T-helper 2 cell treated with Interferon-gamma antibody and Interleukin-4, amounts not matched to agents 5 μg/mL and 100 μg/mL, for 36 hours (primary cell): ENCODE measurements at regions not wholly inside any gene's neighbourhood (a gene's known extent, or its start where the extent isn't known, plus 50 kb on each side); places are given as distances from the start of the nearest gene placed in this dataset.

ENCODE experiments used
- DNase-seq: peaks from one replicate; pipeline ENCODE4 v3.0.0; 2021; ENCODE audit warnings: low spot score
- H3K27ac Mint-ChIP-seq: one replicate; pipeline ENCODE4 v1.8.0; 2021; ENCODE audit warnings: mild to moderate bottlenecking, mixed read lengths
- H3K27me3 Mint-ChIP-seq: one replicate; pipeline ENCODE4 v1.8.0; 2021; ENCODE audit warnings: low read depth, mixed read lengths
- H3K36me3 Mint-ChIP-seq: one replicate; pipeline ENCODE4 v1.8.0; 2021; ENCODE audit warnings: low read depth, mixed read lengths
- H3K4me1 Mint-ChIP-seq: one replicate; pipeline ENCODE4 v1.8.0; 2021; ENCODE audit warnings: low read depth, mixed read lengths
- H3K4me3 Mint-ChIP-seq: one replicate; pipeline ENCODE4 v1.8.0; 2022; ENCODE audit warnings: mild to moderate bottlenecking, moderate library complexity, mixed read lengths
- H3K9me3 Mint-ChIP-seq: one replicate; pipeline ENCODE4 v1.8.0; 2021; ENCODE audit warnings: mixed read lengths

DNA sequence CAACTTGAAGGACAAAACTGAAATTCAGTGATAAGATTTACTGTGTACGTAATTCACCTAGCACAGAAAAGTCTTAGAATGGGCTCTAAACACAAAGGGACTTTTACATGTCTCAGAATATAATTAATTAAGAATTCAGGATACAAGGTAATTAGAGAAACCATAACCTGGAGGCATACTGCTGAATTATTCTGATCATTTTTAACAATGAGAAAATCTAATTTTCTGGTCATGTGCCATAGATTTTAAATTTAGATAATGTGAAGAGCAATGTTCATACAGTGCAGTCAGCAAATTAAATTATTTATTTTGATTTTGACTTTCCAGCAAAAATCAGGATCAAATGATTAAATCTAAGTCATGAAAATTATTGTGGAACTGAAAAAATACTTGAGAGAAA is 67.0 kb upstream of the MTNR1B start:
- Mint-ChIP-seq H3K9me3 (no peaks in the 10 kb centered on the region), H3K27me3 (no peaks in the 10 kb centered on the region), H3K4me1 (no peaks in the 10 kb centered on the region), H3K36me3 (no peaks in the 10 kb centered on the region), H3K27ac (no peak overlapping the region), H3K4me3 (no peak overlapping the region)
- DNase-seq, result no peak

DNA sequence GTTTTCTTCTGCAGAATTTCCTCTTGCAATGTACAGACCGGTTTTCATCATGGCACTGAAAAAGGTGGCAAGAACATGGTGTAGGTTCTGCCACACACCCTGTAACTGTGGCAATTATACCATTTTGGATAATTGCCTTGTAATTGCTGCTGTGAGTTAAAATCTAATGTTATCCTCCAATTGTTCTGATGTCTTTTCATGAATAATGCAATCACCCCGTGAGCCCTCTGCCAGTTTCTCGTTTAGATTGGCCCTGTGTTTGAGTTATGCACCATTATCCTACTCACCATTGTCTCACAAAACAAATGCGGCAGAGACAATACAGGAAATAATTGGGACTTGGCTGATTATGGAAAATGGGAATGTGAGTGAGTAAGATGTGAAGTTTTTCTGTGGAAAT is 61.8 kb upstream of the MTNR1B start:
- Mint-ChIP-seq H3K27me3 (no peaks in the 10 kb centered on the region), H3K36me3 (no peaks in the 10 kb centered on the region), H3K9me3 (no peaks in the 10 kb centered on the region), H3K4me3 (no peak overlapping the region), H3K4me1 (no peaks in the 10 kb centered on the region), H3K27ac (no peak overlapping the region)
- DNase-seq, result no peak

DNA sequence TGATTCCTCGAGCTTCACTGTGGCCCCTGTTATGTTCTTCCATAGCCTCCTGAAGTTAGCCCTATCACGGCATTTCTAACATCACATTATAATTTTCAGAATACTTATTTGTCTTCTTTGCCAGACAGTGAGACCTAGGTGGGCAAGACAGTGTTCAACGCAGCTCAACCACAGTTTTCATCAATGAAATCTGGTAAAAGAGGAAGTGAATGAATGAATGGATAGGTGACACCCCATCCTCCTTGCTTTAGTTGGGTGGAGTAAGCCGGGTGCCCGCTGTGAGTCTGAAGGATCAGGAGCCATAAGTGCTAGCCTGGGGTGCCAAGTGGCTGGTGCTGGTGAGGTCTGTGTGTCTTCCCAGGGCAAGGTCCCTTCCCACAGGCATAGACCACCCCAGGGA is 60.2 kb upstream of the MTNR1B start:
- H3K4me3 Mint-ChIP-seq, result no peak overlapping the region
- DNase-seq, result no peak
- no peaks in the 10 kb centered on the region for H3K4me1 Mint-ChIP-seq
- no peaks in the 10 kb centered on the region for H3K27me3 Mint-ChIP-seq
- H3K36me3 Mint-ChIP-seq, result no peaks in the 10 kb centered on the region
- no peaks in the 10 kb centered on the region for H3K9me3 Mint-ChIP-seq
- no peak overlapping the region for H3K27ac Mint-ChIP-seq

- no peak for DNase-seq
- Mint-ChIP-seq H3K27ac (no peak overlapping the region), H3K36me3 (no peaks in the 10 kb centered on the region), H3K4me3 (no peak overlapping the region), H3K9me3 (no peaks in the 10 kb centered on the region), H3K27me3 (no peaks in the 10 kb centered on the region), H3K4me1 (no peaks in the 10 kb centered on the region)
Observed at GRCh38 chr11:92911478-92911877, 58.0 kb upstream of the MTNR1B start.

- Mint-ChIP-seq H3K27me3 (no peaks in the 10 kb centered on the region), H3K4me1 (no peaks in the 10 kb centered on the region)
Observed at GRCh38 chr11:92915551-92915950, 53.9 kb upstream of the MTNR1B start.

GRCh38 chr11:92916299-92916698 is 53.2 kb upstream of the MTNR1B start:
- Mint-ChIP-seq H3K27me3 (no peaks in the 10 kb centered on the region), H3K4me1 (no peaks in the 10 kb centered on the region), H3K9me3 (no peaks in the 10 kb centered on the region), H3K4me3 (no peak overlapping the region), H3K27ac (no peak overlapping the region), H3K36me3 (no peaks in the 10 kb centered on the region)
- DNase-seq, result no peak

More at GRCh38 chr11:92915551-92915950, 53.9 kb upstream of the MTNR1B start:
- Mint-ChIP-seq H3K36me3 (no peaks in the 10 kb centered on the region), H3K27ac (no peak overlapping the region), H3K4me3 (no peak overlapping the region), H3K9me3 (no peaks in the 10 kb centered on the region)
- DNase-seq, result no peak

- Mint-ChIP-seq H3K27me3 (no peaks in the 10 kb centered on the region), H3K27ac (no peak overlapping the region), H3K4me1 (no peaks in the 10 kb centered on the region), H3K9me3 (no peaks in the 10 kb centered on the region), H3K36me3 (no peaks in the 10 kb centered on the region), H3K4me3 (no peak overlapping the region)
- no peak for DNase-seq
Observed at GRCh38 chr11:92917927-92918326, 51.5 kb upstream of the MTNR1B start.

GRCh38 chr11:92919048-92919447 is 50.4 kb upstream of the MTNR1B start:
- Mint-ChIP-seq H3K4me1 (no peaks in the 10 kb centered on the region), H3K27me3 (no peaks in the 10 kb centered on the region), H3K36me3 (no peaks in the 10 kb centered on the region), H3K9me3 (no peaks in the 10 kb centered on the region), H3K27ac (no peak overlapping the region), H3K4me3 (no peak overlapping the region)
- no peak for DNase-seq
